ENCODE measurements at regions not wholly inside any gene's neighbourhood (a gene's known extent, or its start where the extent isn't known, plus 50 kb on each side); places are given as distances from the start of the nearest gene placed in this dataset.

DNA sequence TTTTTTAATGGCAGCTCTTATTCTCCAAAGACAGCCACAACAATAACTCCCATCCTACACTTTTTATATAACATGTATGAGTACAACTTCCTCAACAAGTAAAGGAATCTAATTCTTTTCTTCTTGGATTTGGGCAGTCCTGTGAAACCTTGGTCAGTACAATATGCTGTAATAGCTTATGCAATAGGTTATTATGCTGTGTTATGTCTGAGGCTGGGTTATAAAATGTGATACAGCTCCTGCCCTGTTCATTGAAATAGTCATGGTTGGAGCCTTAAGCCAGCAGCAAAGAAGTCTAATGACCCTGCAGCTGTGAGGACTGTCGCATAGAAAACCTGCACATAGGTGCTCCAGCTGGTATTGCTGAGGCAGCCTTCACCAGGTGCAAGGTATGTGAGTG, 215.8 kb upstream of the RASGEF1B start:
- ChIA-PET CTCF (interaction anchor here (0.8 kb wide), 1 partner anchor 23 kb away, joined by 3 read pairs; no protein-coding TSS in a partner anchor), POLR2A (no interaction called here)
- Histone ChIP-seq H3K27me3 (ENCODE audit: control insufficient read depth, insufficient read depth, low read length) (no peaks in the 10 kb centered on the region), H3K4me3 (ENCODE audit: low read depth, low read length) (no peak overlapping the region), H3K36me3 (ENCODE audit: control insufficient read depth, insufficient read depth, low read length) (no peaks in the 10 kb centered on the region)
- TF ChIP-seq, protein P1, sequence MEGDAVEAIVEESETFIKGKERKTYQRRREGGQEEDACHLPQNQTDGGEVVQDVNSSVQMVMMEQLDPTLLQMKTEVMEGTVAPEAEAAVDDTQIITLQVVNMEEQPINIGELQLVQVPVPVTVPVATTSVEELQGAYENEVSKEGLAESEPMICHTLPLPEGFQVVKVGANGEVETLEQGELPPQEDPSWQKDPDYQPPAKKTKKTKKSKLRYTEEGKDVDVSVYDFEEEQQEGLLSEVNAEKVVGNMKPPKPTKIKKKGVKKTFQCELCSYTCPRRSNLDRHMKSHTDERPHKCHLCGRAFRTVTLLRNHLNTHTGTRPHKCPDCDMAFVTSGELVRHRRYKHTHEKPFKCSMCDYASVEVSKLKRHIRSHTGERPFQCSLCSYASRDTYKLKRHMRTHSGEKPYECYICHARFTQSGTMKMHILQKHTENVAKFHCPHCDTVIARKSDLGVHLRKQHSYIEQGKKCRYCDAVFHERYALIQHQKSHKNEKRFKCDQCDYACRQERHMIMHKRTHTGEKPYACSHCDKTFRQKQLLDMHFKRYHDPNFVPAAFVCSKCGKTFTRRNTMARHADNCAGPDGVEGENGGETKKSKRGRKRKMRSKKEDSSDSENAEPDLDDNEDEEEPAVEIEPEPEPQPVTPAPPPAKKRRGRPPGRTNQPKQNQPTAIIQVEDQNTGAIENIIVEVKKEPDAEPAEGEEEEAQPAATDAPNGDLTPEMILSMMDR (IDR thresholded peaks at IDR 0.05; ENCODE audit: insufficient read depth, low read depth, low read length), result no peak
- DNase-seq (ENCODE audit: low read depth), result no peak

- TF ChIP-seq, protein P1 (IDR thresholded peaks at IDR 0.05; ENCODE audit: insufficient read depth, low read depth, low read length), result no peak
- Histone ChIP-seq H3K27me3 (ENCODE audit: control insufficient read depth, insufficient read depth, low read length) (no peaks in the 10 kb centered on the region), H3K4me3 (ENCODE audit: low read depth, low read length) (no peak overlapping the region), H3K36me3 (ENCODE audit: control insufficient read depth, insufficient read depth, low read length) (no peaks in the 10 kb centered on the region)
- DNase-seq (ENCODE audit: low read depth), result no peak
- CTCF ChIA-PET, result no interaction called here
- POLR2A ChIA-PET, result no interaction called here
These were observed 213.4 kb upstream of the RASGEF1B start for GRCh38 chr4:81685104-81685503.

DNA sequence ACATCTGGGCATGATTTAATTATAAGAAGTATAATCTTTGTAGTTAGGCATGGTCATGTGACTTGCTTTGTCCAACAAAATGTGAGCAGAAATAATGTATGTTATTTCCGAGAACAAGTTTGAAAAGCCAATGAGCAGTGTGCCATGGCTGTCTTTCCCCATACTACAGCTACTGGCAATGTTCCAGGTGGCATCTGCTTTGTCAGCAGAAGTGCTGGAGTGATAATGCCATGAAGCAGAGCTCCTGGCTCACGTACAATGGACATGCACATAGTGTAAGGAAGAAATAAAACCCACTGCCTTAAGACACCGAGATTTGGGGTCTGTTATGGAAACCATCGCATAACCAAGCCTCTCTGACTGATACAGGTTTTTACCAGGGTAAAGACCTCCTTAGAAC, 212.6 kb upstream of the RASGEF1B start:
- no peak for DNase-seq (ENCODE audit: low read depth)
- TF ChIP-seq, protein P1 (IDR thresholded peaks at IDR 0.05; ENCODE audit: insufficient read depth, low read depth, low read length), result no peak
- POLR2A ChIA-PET, result no interaction called here
- CTCF ChIA-PET, result no interaction called here
- H3K27me3 ChIP-seq (ENCODE audit: control insufficient read depth, insufficient read depth, low read length), result no peaks in the 10 kb centered on the region
- H3K4me3 ChIP-seq (ENCODE audit: low read depth, low read length), result no peak overlapping the region
- H3K36me3 ChIP-seq (ENCODE audit: control insufficient read depth, insufficient read depth, low read length), result no peaks in the 10 kb centered on the region

DNA sequence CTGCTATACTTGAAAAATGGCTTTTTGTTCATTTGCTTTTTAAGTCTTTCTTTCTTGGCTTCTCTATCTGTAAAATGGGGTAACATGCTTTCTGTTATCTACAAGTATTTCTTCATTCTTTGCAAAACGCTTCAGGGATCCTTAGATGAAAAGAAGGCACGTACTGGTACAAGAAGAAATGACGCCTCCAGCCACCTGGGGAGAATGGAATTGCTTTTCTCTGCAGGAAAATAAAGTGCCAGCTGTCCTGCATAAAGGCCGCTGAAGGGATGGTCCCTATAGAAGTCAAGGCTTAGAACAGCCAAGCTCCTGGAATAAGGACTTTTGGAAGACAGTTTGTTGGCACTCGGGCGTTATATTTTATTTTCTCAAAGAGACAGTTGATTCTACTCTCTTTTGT, 210.8 kb upstream of the RASGEF1B start:
- Histone ChIP-seq H3K27me3 (ENCODE audit: control insufficient read depth, insufficient read depth, low read length) (no peaks in the 10 kb centered on the region), H3K36me3 (ENCODE audit: control insufficient read depth, insufficient read depth, low read length) (no peaks in the 10 kb centered on the region), H3K4me3 (ENCODE audit: low read depth, low read length) (no peak overlapping the region)
- DNase-seq (ENCODE audit: low read depth), result no peak
- TF ChIP-seq, protein P1 (IDR thresholded peaks at IDR 0.05; ENCODE audit: insufficient read depth, low read depth, low read length), result no peak
- ChIA-PET CTCF (interaction anchor here (0.6 kb wide), 1 partner anchor 30 kb away, joined by 4 read pairs; no protein-coding TSS in a partner anchor), POLR2A (no interaction called here)

DNA sequence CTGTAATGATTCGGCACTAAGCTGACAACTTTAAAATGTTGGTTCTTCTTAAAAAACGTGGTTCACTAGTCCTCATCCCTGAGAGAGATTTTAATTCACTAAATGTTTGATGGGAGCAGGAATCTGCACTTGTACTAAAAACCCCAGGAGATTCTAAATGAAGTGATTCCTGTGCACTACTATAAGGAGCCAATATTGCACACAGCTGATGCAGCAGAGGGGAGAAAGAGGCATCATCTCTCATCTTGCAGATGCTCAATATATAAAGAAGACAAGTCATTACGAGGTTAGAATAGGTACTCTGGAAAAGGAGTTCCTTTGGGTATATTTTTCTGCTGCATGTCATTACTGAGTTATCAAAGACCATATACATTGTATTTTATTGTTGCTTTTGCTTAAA, 207.6 kb upstream of the RASGEF1B start:
- H3K27me3 ChIP-seq (ENCODE audit: control insufficient read depth, insufficient read depth, low read length), result no peaks in the 10 kb centered on the region
- POLR2A ChIA-PET, result no interaction called here
- TF ChIP-seq, protein P1 (IDR thresholded peaks at IDR 0.05; ENCODE audit: insufficient read depth, low read depth, low read length), result no peak
- H3K4me3 ChIP-seq (ENCODE audit: low read depth, low read length), result no peak overlapping the region
- no peak for DNase-seq (ENCODE audit: low read depth)
- no peaks in the 10 kb centered on the region for H3K36me3 ChIP-seq (ENCODE audit: control insufficient read depth, insufficient read depth, low read length)
- CTCF ChIA-PET, result no interaction called here

All from BJ (cell line).